ENCODE measurements at regions not wholly inside any gene's neighbourhood (a gene's known extent, or its start where the extent isn't known, plus 50 kb on each side); places are given as distances from the start of the nearest gene placed in this dataset.

DNA sequence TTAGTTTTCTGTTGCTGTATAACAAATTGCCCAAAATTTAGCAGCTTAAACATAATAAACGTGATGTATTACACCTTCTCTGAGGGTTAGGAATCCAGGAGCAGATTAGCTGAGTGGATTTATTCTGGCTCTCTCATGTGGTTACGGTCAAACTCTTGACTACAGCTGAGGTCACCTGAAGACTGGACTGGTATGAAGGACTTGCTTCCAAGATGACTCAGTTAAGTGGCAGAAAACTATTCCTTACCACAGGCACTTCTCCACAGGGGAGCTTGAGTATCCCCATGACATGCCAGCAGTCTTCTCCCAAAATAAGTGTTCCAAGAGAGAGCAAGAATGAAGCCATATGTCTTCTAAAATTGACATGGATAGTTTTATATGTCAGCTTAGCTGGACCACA, 957.2 kb upstream of the GHITM start:
- FAIRE-seq, result no peak
- H3K36me3 Mint-ChIP-seq (ENCODE audit: low read depth, unreplicated experiment), result no peaks in the 10 kb centered on the region
- peak; percentile 91 for DNase-seq (ENCODE audit: low read depth)
- H3K27me3 Mint-ChIP-seq (ENCODE audit: low read depth, unreplicated experiment), result no peaks in the 10 kb centered on the region
- Histone ChIP-seq H3K36me3 (ENCODE audit: insufficient read depth, low read length) (no peaks in the 10 kb centered on the region), H2AFZ (ENCODE audit: low read depth, low read length) (no peak overlapping the region), H4K20me1 (ENCODE audit: insufficient read depth, low read length) (no peaks in the 10 kb centered on the region), H3K4me3 (ENCODE audit: insufficient read depth, low read depth, low read length) (no peak overlapping the region), H3K27ac (ENCODE audit: low read depth, low read length) (no peak overlapping the region), H3K79me2 (ENCODE audit: insufficient read depth, low read length) (no peaks in the 10 kb centered on the region), H3K9ac (ENCODE audit: low read length) (no peak overlapping the region), H3K4me2 (ENCODE audit: low read length) (no peak overlapping the region), H3K27me3 (ENCODE audit: insufficient read depth, low read length) (no peaks in the 10 kb centered on the region), H3K9me3 (ENCODE audit: insufficient read depth, low read depth, low read length) (no peaks in the 10 kb centered on the region), H3K4me1 (ENCODE audit: insufficient read depth, low read length) (peaks cover 3% of the 10 kb centered on the region)
- peaks cover 7% of the 10 kb centered on the region for H3K4me1 Mint-ChIP-seq (ENCODE audit: low read depth, unreplicated experiment)
- H3K27ac Mint-ChIP-seq (ENCODE audit: unreplicated experiment), result no peak overlapping the region
- H3K4me3 Mint-ChIP-seq (ENCODE audit: unreplicated experiment), result no peak overlapping the region
- H3K9me3 Mint-ChIP-seq (ENCODE audit: unreplicated experiment), result no peaks in the 10 kb centered on the region
- no peak for TF ChIP-seq EZH2 (IDR thresholded peaks at IDR 0.05; ENCODE audit: insufficient read depth, low read length)
- TF ChIP-seq, protein P1, sequence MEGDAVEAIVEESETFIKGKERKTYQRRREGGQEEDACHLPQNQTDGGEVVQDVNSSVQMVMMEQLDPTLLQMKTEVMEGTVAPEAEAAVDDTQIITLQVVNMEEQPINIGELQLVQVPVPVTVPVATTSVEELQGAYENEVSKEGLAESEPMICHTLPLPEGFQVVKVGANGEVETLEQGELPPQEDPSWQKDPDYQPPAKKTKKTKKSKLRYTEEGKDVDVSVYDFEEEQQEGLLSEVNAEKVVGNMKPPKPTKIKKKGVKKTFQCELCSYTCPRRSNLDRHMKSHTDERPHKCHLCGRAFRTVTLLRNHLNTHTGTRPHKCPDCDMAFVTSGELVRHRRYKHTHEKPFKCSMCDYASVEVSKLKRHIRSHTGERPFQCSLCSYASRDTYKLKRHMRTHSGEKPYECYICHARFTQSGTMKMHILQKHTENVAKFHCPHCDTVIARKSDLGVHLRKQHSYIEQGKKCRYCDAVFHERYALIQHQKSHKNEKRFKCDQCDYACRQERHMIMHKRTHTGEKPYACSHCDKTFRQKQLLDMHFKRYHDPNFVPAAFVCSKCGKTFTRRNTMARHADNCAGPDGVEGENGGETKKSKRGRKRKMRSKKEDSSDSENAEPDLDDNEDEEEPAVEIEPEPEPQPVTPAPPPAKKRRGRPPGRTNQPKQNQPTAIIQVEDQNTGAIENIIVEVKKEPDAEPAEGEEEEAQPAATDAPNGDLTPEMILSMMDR (IDR thresholded peaks at IDR 0.05; ENCODE audit: insufficient read depth, low read depth, low read length), result no peak

DNA sequence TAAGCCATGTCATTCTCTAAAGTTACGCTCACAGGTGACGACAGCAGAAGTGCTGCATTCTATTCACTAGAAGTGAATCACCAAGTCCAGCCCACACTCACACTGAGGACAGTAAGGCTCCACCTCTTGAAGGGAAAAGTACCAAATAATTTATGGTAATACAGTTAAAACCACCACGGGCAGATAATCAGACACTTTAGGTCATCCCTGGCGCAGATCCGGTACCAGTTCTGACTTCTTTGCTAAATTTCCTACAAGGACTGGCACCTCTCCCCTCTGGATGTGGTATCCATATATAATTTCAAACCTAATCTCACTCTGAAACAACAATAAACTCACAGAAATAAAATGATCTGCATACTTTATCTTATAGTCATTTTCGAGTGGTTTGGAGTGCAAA, 954.7 kb upstream of the GHITM start:
- Histone ChIP-seq H3K4me3 (ENCODE audit: insufficient read depth, low read depth, low read length) (no peak overlapping the region), H3K27ac (ENCODE audit: low read depth, low read length) (no peak overlapping the region), H4K20me1 (ENCODE audit: insufficient read depth, low read length) (no peaks in the 10 kb centered on the region), H2AFZ (ENCODE audit: low read depth, low read length) (peak overlapping the region; percentile 16), H3K4me2 (ENCODE audit: low read length) (no peak overlapping the region), H3K27me3 (ENCODE audit: insufficient read depth, low read length) (no peaks in the 10 kb centered on the region), H3K79me2 (ENCODE audit: insufficient read depth, low read length) (no peaks in the 10 kb centered on the region), H3K4me1 (ENCODE audit: insufficient read depth, low read length) (peaks cover 3% of the 10 kb centered on the region), H3K9ac (ENCODE audit: low read length) (no peak overlapping the region), H3K9me3 (ENCODE audit: insufficient read depth, low read depth, low read length) (no peaks in the 10 kb centered on the region), H3K36me3 (ENCODE audit: insufficient read depth, low read length) (no peaks in the 10 kb centered on the region)
- no peak overlapping the region for H3K27ac Mint-ChIP-seq (ENCODE audit: unreplicated experiment)
- TF ChIP-seq EZH2 (IDR thresholded peaks at IDR 0.05; ENCODE audit: insufficient read depth, low read length), result no peak
- TF ChIP-seq, protein P1 (IDR thresholded peaks at IDR 0.05; ENCODE audit: insufficient read depth, low read depth, low read length), result no peak
- no peaks in the 10 kb centered on the region for H3K36me3 Mint-ChIP-seq (ENCODE audit: low read depth, unreplicated experiment)
- H3K27me3 Mint-ChIP-seq (ENCODE audit: low read depth, unreplicated experiment), result no peaks in the 10 kb centered on the region
- peaks cover 7% of the 10 kb centered on the region for H3K4me1 Mint-ChIP-seq (ENCODE audit: low read depth, unreplicated experiment)
- DNase-seq (ENCODE audit: low read depth) (peak; percentile 80), FAIRE-seq (no peak)
- H3K9me3 Mint-ChIP-seq (ENCODE audit: unreplicated experiment), result no peaks in the 10 kb centered on the region
- no peak overlapping the region for H3K4me3 Mint-ChIP-seq (ENCODE audit: unreplicated experiment)

GRCh38 chr10:83190614-83191013, 948.7 kb upstream of the GHITM start:
- H3K9me3 Mint-ChIP-seq (ENCODE audit: unreplicated experiment), result no peaks in the 10 kb centered on the region
- H3K4me1 ChIP-seq (ENCODE audit: insufficient read depth, low read length), result no peaks in the 10 kb centered on the region
- no peaks in the 10 kb centered on the region for H3K4me1 Mint-ChIP-seq (ENCODE audit: low read depth, unreplicated experiment)
- no peak overlapping the region for H2AFZ ChIP-seq (ENCODE audit: low read depth, low read length)
- H3K4me3 ChIP-seq (ENCODE audit: insufficient read depth, low read depth, low read length), result no peak overlapping the region
- H3K36me3 ChIP-seq (ENCODE audit: insufficient read depth, low read length), result no peaks in the 10 kb centered on the region
- FAIRE-seq, result no peak
- H3K27ac ChIP-seq (ENCODE audit: low read depth, low read length), result no peak overlapping the region
- H3K4me2 ChIP-seq (ENCODE audit: low read length), result no peak overlapping the region
- no peak overlapping the region for H3K27ac Mint-ChIP-seq (ENCODE audit: unreplicated experiment)
- no peaks in the 10 kb centered on the region for H3K27me3 ChIP-seq (ENCODE audit: insufficient read depth, low read length)
- H4K20me1 ChIP-seq (ENCODE audit: insufficient read depth, low read length), result no peaks in the 10 kb centered on the region
- H3K27me3 Mint-ChIP-seq (ENCODE audit: low read depth, unreplicated experiment), result no peaks in the 10 kb centered on the region
- H3K36me3 Mint-ChIP-seq (ENCODE audit: low read depth, unreplicated experiment), result no peaks in the 10 kb centered on the region
- H3K9me3 ChIP-seq (ENCODE audit: insufficient read depth, low read depth, low read length), result no peaks in the 10 kb centered on the region
- DNase-seq (ENCODE audit: low read depth), result no peak
- H3K79me2 ChIP-seq (ENCODE audit: insufficient read depth, low read length), result no peaks in the 10 kb centered on the region
- H3K9ac ChIP-seq (ENCODE audit: low read length), result no peak overlapping the region
- no peak overlapping the region for H3K4me3 Mint-ChIP-seq (ENCODE audit: unreplicated experiment)
- TF ChIP-seq, protein P1 (IDR thresholded peaks at IDR 0.05; ENCODE audit: insufficient read depth, low read depth, low read length), result no peak
- no peak for TF ChIP-seq EZH2 (IDR thresholded peaks at IDR 0.05; ENCODE audit: insufficient read depth, low read length)
